Activated naive CD4-positive, alpha-beta T cell treated with anti-CD3 and anti-CD28 coated beads, Interleukin-2, amount 50 U/mL, for 72 hours (primary cell): ENCODE measurements at regions not wholly inside any gene's neighbourhood (a gene's known extent, or its start where the extent isn't known, plus 50 kb on each side); places are given as distances from the start of the nearest gene placed in this dataset.
"Not testable (repeated sequence)": the region's sequence is repeated elsewhere in the genome, so short reads cannot be mapped to it uniquely, and the experiment has no call there.

Experiments
- ATAC-seq, 2 donors: fragments of 150-1000 bp; cut with Tn5 transposase; 2 replicates each; pipeline ENCODE4 v1.10.0; 2021; ENCODE audit warnings: mild to moderate bottlenecking in 2 of 2, moderate library complexity in 2 of 2
- DNase-seq, 2 donors: peaks; one replicate each; pipeline ENCODE4 v3.0.0; 2021 to 2022; ENCODE audit warnings: low spot score in 2 of 2
- H3K27ac Mint-ChIP-seq, 2 donors: one replicate each; pipeline ENCODE4 v1.8.0; 2022; ENCODE audit warnings: mild to moderate bottlenecking in 2 of 2, mixed read lengths in 2 of 2
- H3K36me3 Mint-ChIP-seq, 2 donors: one replicate each; pipeline ENCODE4 v1.8.0; 2022; ENCODE audit warnings: mixed read lengths in 2 of 2
- H3K9me3 Mint-ChIP-seq, 2 donors: one replicate each; pipeline ENCODE4 v1.8.0; 2022; ENCODE audit warnings: mixed read lengths in 2 of 2

GRCh38 chr11:80943226-80943625, 1502.4 kb upstream of the TENM4 start:
- Mint-ChIP-seq H3K27ac (no peak overlapping the region), H3K9me3 (peaks cover 4 to 11% of the 10 kb centered on the region in 2 donors), H3K36me3 (no peaks in the 10 kb centered on the region)
- ATAC-seq (no peak), DNase-seq (no peak)

- Mint-ChIP-seq H3K27ac (no peak overlapping the region), H3K9me3 (peaks cover 12 to 15% of the 10 kb centered on the region in 2 donors), H3K36me3 (no peaks in the 10 kb centered on the region)
- ATAC-seq (no peak), DNase-seq (no peak)
Observed at GRCh38 chr11:80937842-80938241, 1497.0 kb upstream of the TENM4 start.

- peaks cover 11 to 12% of the 10 kb centered on the region in 2 donors for H3K9me3 Mint-ChIP-seq
- ATAC-seq (no peak), DNase-seq (no peak)
- H3K36me3 Mint-ChIP-seq = no peaks in the 10 kb centered on the region
- H3K27ac Mint-ChIP-seq = no peak overlapping the region
Observed at GRCh38 chr11:80930038-80930437, 1489.2 kb upstream of the TENM4 start.

GRCh38 chr11:80929031-80929805, 1488.4 kb upstream of the TENM4 start:
- Mint-ChIP-seq H3K27ac (no peak overlapping the region), H3K36me3 (no peaks in the 10 kb centered on the region), H3K9me3 (peaks cover 12 to 15% of the 10 kb centered on the region in 2 donors)
- ATAC-seq (no peak), DNase-seq (no peak)

- Mint-ChIP-seq H3K36me3 (no peaks in the 10 kb centered on the region), H3K9me3 (peaks cover 12 to 14% of the 10 kb centered on the region in 2 donors), H3K27ac (no peak overlapping the region)
- no peak for DNase-seq
- ATAC-seq = no peak
Observed at GRCh38 chr11:80925321-80925720, 1484.5 kb upstream of the TENM4 start.

GRCh38 chr11:80921310-80921709, 1480.5 kb upstream of the TENM4 start:
- ATAC-seq, DNase-seq, H3K27ac Mint-ChIP-seq, H3K36me3 Mint-ChIP-seq: not testable (repeated sequence)
- H3K9me3 Mint-ChIP-seq = peaks cover 8 to 15% of the 10 kb centered on the region in 2 donors

- H3K9me3 Mint-ChIP-seq = peaks cover 8 to 9% of the 10 kb centered on the region in 2 donors
- no peak for DNase-seq
- ATAC-seq = no peak
- H3K27ac Mint-ChIP-seq = no peak overlapping the region
- H3K36me3 Mint-ChIP-seq = no peaks in the 10 kb centered on the region
Observed at GRCh38 chr11:80916173-80916798, 1475.5 kb upstream of the TENM4 start.

GRCh38 chr11:80914311-80914710, 1473.5 kb upstream of the TENM4 start:
- no peak for ATAC-seq
- DNase-seq = no peak
- no peaks in the 10 kb centered on the region for H3K36me3 Mint-ChIP-seq
- H3K27ac Mint-ChIP-seq = no peak overlapping the region
- H3K9me3 Mint-ChIP-seq = peaks cover 8 to 9% of the 10 kb centered on the region in 2 donors

GRCh38 chr11:80911666-80912065, 1470.8 kb upstream of the TENM4 start:
- H3K36me3 Mint-ChIP-seq = no peaks in the 10 kb centered on the region
- ATAC-seq = no peak

GRCh38 chr11:80900265-80900664, 1459.4 kb upstream of the TENM4 start:
- no peak for DNase-seq
- ATAC-seq = no peak
- peaks cover 0 to 8% of the 10 kb centered on the region in 2 donors for H3K36me3 Mint-ChIP-seq

More at GRCh38 chr11:80911666-80912065, 1470.8 kb upstream of the TENM4 start:
- Mint-ChIP-seq H3K27ac (no peak overlapping the region), H3K9me3 (peaks cover 17% of the 10 kb centered on the region in 2 donors)
- DNase-seq = no peak

GRCh38 chr11:80899381-80899780, 1458.6 kb upstream of the TENM4 start:
- Mint-ChIP-seq H3K36me3 (peaks cover 0 to 8% of the 10 kb centered on the region in 2 donors), H3K27ac (no peak overlapping the region), H3K9me3 (peaks cover 20% of the 10 kb centered on the region in 2 donors)
- no peak for DNase-seq
- ATAC-seq = no peak

More at GRCh38 chr11:80900265-80900664, 1459.4 kb upstream of the TENM4 start:
- H3K27ac Mint-ChIP-seq = no peak overlapping the region
- H3K9me3 Mint-ChIP-seq = peaks cover 21 to 22% of the 10 kb centered on the region in 2 donors

- Mint-ChIP-seq H3K9me3 (peaks cover 15 to 16% of the 10 kb centered on the region in 2 donors), H3K36me3 (peaks cover 0 to 7% of the 10 kb centered on the region in 2 donors), H3K27ac (no peak overlapping the region)
- DNase-seq = no peak
- ATAC-seq = no peak
Observed at GRCh38 chr11:80898910-80899309, 1458.1 kb upstream of the TENM4 start.

- ATAC-seq (no peak), DNase-seq (no peak)
- no peak overlapping the region for H3K27ac Mint-ChIP-seq
- H3K9me3 Mint-ChIP-seq = peaks cover 10 to 15% of the 10 kb centered on the region in 2 donors
- H3K36me3 Mint-ChIP-seq = peaks cover 0 to 4% of the 10 kb centered on the region in 2 donors
Observed at GRCh38 chr11:80886684-80887083, 1445.9 kb upstream of the TENM4 start.

- H3K9me3 Mint-ChIP-seq = peaks cover 4 to 14% of the 10 kb centered on the region in 2 donors
- no peak for DNase-seq
- no peak for ATAC-seq
- no peaks in the 10 kb centered on the region for H3K36me3 Mint-ChIP-seq
- no peak overlapping the region for H3K27ac Mint-ChIP-seq
Observed at GRCh38 chr11:80873310-80873999, 1432.6 kb upstream of the TENM4 start.

- Mint-ChIP-seq H3K9me3 (peaks cover 4 to 19% of the 10 kb centered on the region in 2 donors), H3K27ac (no peak overlapping the region), H3K36me3 (no peaks in the 10 kb centered on the region)
- ATAC-seq = no peak
- DNase-seq = no peak
Observed at GRCh38 chr11:80872116-80872728, 1431.4 kb upstream of the TENM4 start.

GRCh38 chr11:80868831-80869230, 1428.0 kb upstream of the TENM4 start:
- DNase-seq = no peak
- Mint-ChIP-seq H3K27ac (no peak overlapping the region), H3K36me3 (no peaks in the 10 kb centered on the region), H3K9me3 (peaks cover 5 to 22% of the 10 kb centered on the region in 2 donors)
- ATAC-seq = no peak

- ATAC-seq (no peak), DNase-seq (no peak)
- Mint-ChIP-seq H3K9me3 (peaks cover 10 to 12% of the 10 kb centered on the region in 2 donors), H3K27ac (no peak overlapping the region), H3K36me3 (no peaks in the 10 kb centered on the region)
Observed at GRCh38 chr11:80862011-80862410, 1421.2 kb upstream of the TENM4 start.
